HCT116 (cell line): ENCODE measurements at regions not wholly inside any gene's neighbourhood (a gene's known extent, or its start where the extent isn't known, plus 50 kb on each side); places are given as distances from the start of the nearest gene placed in this dataset.

Source experiments
- ATAC-seq: fragments of 200-7000 bp; cut with Tn5 transposase; 2 replicates; pipeline ENCODE4 v1.9.1; 2020; ENCODE audit warnings: mild to moderate bottlenecking, moderate library complexity
- BruUV-seq: library from RNA; stranded (reverse); fragments of 400-500 nt; replicated peaks from 2 replicates; lab custom pipeline; 2021; lab: Mats Ljungman, UMichigan
- CTCF ChIA-PET: fragments of 300-600 bp; sonication (Branson Sonifier 250); formaldehyde crosslinking; loops from one replicate; lab custom pipeline; 2021; ENCODE audit warnings: antibody characterized with exemption; lab: Charles Lee
- POLR2A ChIA-PET: fragments of 300-600, 350-600 bp; sonication (Branson Sonifier 250); formaldehyde crosslinking; loops from one replicate; lab custom pipeline; 2021; ENCODE audit warnings: antibody characterized with exemption; lab: Charles Lee
- RAD21 ChIA-PET, 2 experiments: fragments of 300-600 bp; sonication (Branson Sonifier 250); formaldehyde crosslinking; loops; one replicate each; lab custom pipeline; 2023; ENCODE audit warnings: low total read pairs in 2 of 2; ENCODE audit not compliant: uncharacterized antibody in 2 of 2, unreplicated experiment in 2 of 2, low non-redundant PET in 1 of 2; lab: Charles Lee
- DNase-seq: peaks from one replicate; pipeline ENCODE4 v3.0.0-alpha.2; 2010; ENCODE audit warnings: low read depth, low spot score
- H2AFZ ChIP-seq: fragments of 200-600 bp; shearing (Covaris generic), sonication (generic); 2 replicates; pipeline ENCODE4 v1.6.1; 2017; ENCODE audit warnings: low read depth, mixed run types, mixed read lengths, antibody characterized with exemption, low read length; ENCODE audit not compliant: poor library complexity, severe bottlenecking
- H3K27ac ChIP-seq: 2 replicates; pipeline ENCODE4 v1.5.1; 2012; ENCODE audit warnings: low read depth, low read length
- H3K27me3 ChIP-seq: fragments of 200-600 bp; sonication (generic); 2 replicates; pipeline ENCODE4 v1.6.1; 2016; ENCODE audit warnings: mixed run types, low read length, mixed read lengths; ENCODE audit not compliant: insufficient read depth
- H3K36me3 ChIP-seq, 2 experiments: fragments of 200-500 bp in 1 of 2; fragments of 200-600 bp in 1 of 2; sonication (Bioruptor generic) in 1 of 2; sonication (generic) in 1 of 2; 2 replicates each; pipeline versions ENCODE4 v1.5.1 to v1.6.1; 2014 to 2016; ENCODE audit warnings: low read length in 2 of 2, inconsistent platforms in 1 of 2, mixed read lengths in 1 of 2, mixed run types in 1 of 2; ENCODE audit not compliant: insufficient read depth in 2 of 2, control insufficient read depth in 1 of 2
- H3K4me1 ChIP-seq, 2 experiments: fragments of 200-600 bp in 1 of 2; sonication (generic) in 1 of 2; 2 replicates each; pipeline versions ENCODE4 v1.5.1 to v1.6.1; 2012 to 2017; ENCODE audit warnings: low read length in 2 of 2, inconsistent platforms in 1 of 2, mild to moderate bottlenecking in 1 of 2, mixed read lengths in 1 of 2, mixed run types in 1 of 2, moderate library complexity in 1 of 2; ENCODE audit not compliant: insufficient read depth in 2 of 2, control insufficient read depth in 1 of 2
- H3K4me2 ChIP-seq: fragments of 200-600 bp; sonication (generic); 2 replicates; pipeline ENCODE4 v1.6.1; 2017; ENCODE audit warnings: mixed run types, low read length, mixed read lengths
- H3K4me3 ChIP-seq, 2 experiments: fragments of 200-600 bp in 1 of 2; sonication (generic) in 1 of 2; replicated peaks in 1 of 2; 2 replicates each; pipeline ENCODE4 v1.5.1; 2011 to 2016; ENCODE audit warnings: low read length in 2 of 2, control low read depth in 1 of 2, low read depth in 1 of 2, mild to moderate bottlenecking in 1 of 2, mixed read lengths in 1 of 2, mixed run types in 1 of 2
- H3K79me2 ChIP-seq: fragments of 200-600 bp; sonication (generic); 2 replicates; pipeline ENCODE4 v1.6.1; 2017; ENCODE audit warnings: mild to moderate bottlenecking, mixed run types, low read length, moderate library complexity, mixed read lengths; ENCODE audit not compliant: insufficient read depth
- H3K9ac ChIP-seq: fragments of 200-600 bp; sonication (generic); 2 replicates; pipeline ENCODE4 v1.6.1; 2016; ENCODE audit warnings: low read length, mixed read lengths
- H3K9me2 ChIP-seq: fragments of 200-600 bp; sonication (generic), shearing (Covaris generic); 2 replicates; pipeline ENCODE4 v1.6.1; 2017; ENCODE audit warnings: mixed run types, mild to moderate bottlenecking, moderate library complexity; ENCODE audit not compliant: insufficient read depth
- H3K9me3 ChIP-seq, 2 experiments: fragments of 200-500 bp in 1 of 2; fragments of 200-600 bp in 1 of 2; sonication (Bioruptor generic) in 1 of 2; sonication (generic) in 1 of 2; 2 replicates each; pipeline ENCODE4 v1.6.1; 2014 to 2017; ENCODE audit warnings: low read length in 2 of 2, mixed read lengths in 2 of 2, inconsistent platforms in 1 of 2, low read depth in 1 of 2, mild to moderate bottlenecking in 1 of 2, mixed run types in 1 of 2, moderate library complexity in 1 of 2; ENCODE audit not compliant: control insufficient read depth in 1 of 2, insufficient read depth in 1 of 2
- H4K20me1 ChIP-seq: fragments of 200-600 bp; sonication (generic), shearing (Covaris generic); 2 replicates; pipeline ENCODE4 v1.6.1; 2017; ENCODE audit warnings: mixed run types, mild to moderate bottlenecking, moderate library complexity; ENCODE audit not compliant: insufficient read depth
- CBX3 ChIP-seq: IDR thresholded peaks from 2 replicates; pipeline ENCODE4 v1.6.1; 2012; ENCODE audit warnings: low read depth
- EZH2 ChIP-seq: fragments of 200-600 bp; sonication (generic); IDR thresholded peaks from 2 replicates; pipeline ENCODE4 v1.6.1; 2017; ENCODE audit warnings: antibody characterized with exemption, mixed run types
- EZH2phosphoT487 ChIP-seq: fragments of 200-600 bp; IDR thresholded peaks from 2 replicates; pipeline ENCODE4 v1.6.1; 2018; ENCODE audit warnings: antibody characterized with exemption, borderline replicate concordance
- FOSL1 ChIP-seq: IDR thresholded peaks from 2 replicates; pipeline ENCODE4 v1.6.1; 2012; ENCODE audit warnings: low read depth
- JUND ChIP-seq: IDR thresholded peaks from 2 replicates; pipeline ENCODE4 v1.6.1; 2012
- MAX ChIP-seq: IDR thresholded peaks from 2 replicates; pipeline ENCODE4 v1.6.1; 2012
- RAD21 ChIP-seq: IDR thresholded peaks from 2 replicates; pipeline ENCODE4 v1.6.1; 2012; ENCODE audit warnings: low read depth, mild to moderate bottlenecking
- SIN3A ChIP-seq: IDR thresholded peaks from 2 replicates; pipeline ENCODE4 v1.6.1; 2012; ENCODE audit warnings: low read depth
- SP1 ChIP-seq: IDR thresholded peaks from 2 replicates; pipeline ENCODE4 v1.6.1; 2012; ENCODE audit warnings: low read depth
- SRF ChIP-seq: IDR thresholded peaks from 2 replicates; pipeline ENCODE4 v1.6.1; 2012; ENCODE audit warnings: low read depth
- TCF7L2 ChIP-seq: IDR thresholded peaks from 2 replicates; pipeline ENCODE4 v1.7.0; 2011; ENCODE audit warnings: borderline replicate concordance, inconsistent platforms; ENCODE audit not compliant: insufficient read depth, insufficient read length; ENCODE audit errors: extremely low read depth
- YY1 ChIP-seq: IDR thresholded peaks from 2 replicates; pipeline ENCODE4 v1.6.1; 2011; ENCODE audit warnings: low read length, low read depth, moderate library complexity, mild to moderate bottlenecking; ENCODE audit not compliant: insufficient replicate concordance; ENCODE audit errors: extremely low read depth
- ZFX ChIP-seq: fragments of 450-650 bp; IDR thresholded peaks from 2 replicates; pipeline ENCODE4 v1.6.1; 2017
- ZNF274 ChIP-seq: fragments of 200-500 bp; sonication (Bioruptor generic); IDR thresholded peaks from 2 replicates; pipeline ENCODE4 v1.6.1; 2014; ENCODE audit warnings: mild to moderate bottlenecking, low read depth, low read length, inconsistent platforms
- intact Hi-C: fragments of 100-400 bp; cut with micrococcal nuclease; formaldehyde crosslinking; loops from 2 replicates; pipeline ENCODE4 v1.10.0; 2022
- TF ChIP-seq, protein P1 (sequence below), 3 experiments: fragments of 200-600 bp in 1 of 3; sonication (generic) in 1 of 3; IDR thresholded peaks in 2 of 3; conservative IDR thresholded peaks in 1 of 3; 2 replicates each; pipeline ENCODE4 v1.5.1; 2012 to 2017; ENCODE audit warnings: low read depth in 2 of 3, low read length in 2 of 3, antibody characterized with exemption in 1 of 3, borderline replicate concordance in 1 of 3, control low read depth in 1 of 3, mild to moderate bottlenecking in 1 of 3, mixed read lengths in 1 of 3, mixed run types in 1 of 3, moderate library complexity in 1 of 3; ENCODE audit not compliant: insufficient read depth in 1 of 3
- TF ChIP-seq, protein P2 (sequence below): IDR thresholded peaks from 2 replicates; pipeline ENCODE4 v1.6.1; 2012; ENCODE audit warnings: low read depth

DNA sequence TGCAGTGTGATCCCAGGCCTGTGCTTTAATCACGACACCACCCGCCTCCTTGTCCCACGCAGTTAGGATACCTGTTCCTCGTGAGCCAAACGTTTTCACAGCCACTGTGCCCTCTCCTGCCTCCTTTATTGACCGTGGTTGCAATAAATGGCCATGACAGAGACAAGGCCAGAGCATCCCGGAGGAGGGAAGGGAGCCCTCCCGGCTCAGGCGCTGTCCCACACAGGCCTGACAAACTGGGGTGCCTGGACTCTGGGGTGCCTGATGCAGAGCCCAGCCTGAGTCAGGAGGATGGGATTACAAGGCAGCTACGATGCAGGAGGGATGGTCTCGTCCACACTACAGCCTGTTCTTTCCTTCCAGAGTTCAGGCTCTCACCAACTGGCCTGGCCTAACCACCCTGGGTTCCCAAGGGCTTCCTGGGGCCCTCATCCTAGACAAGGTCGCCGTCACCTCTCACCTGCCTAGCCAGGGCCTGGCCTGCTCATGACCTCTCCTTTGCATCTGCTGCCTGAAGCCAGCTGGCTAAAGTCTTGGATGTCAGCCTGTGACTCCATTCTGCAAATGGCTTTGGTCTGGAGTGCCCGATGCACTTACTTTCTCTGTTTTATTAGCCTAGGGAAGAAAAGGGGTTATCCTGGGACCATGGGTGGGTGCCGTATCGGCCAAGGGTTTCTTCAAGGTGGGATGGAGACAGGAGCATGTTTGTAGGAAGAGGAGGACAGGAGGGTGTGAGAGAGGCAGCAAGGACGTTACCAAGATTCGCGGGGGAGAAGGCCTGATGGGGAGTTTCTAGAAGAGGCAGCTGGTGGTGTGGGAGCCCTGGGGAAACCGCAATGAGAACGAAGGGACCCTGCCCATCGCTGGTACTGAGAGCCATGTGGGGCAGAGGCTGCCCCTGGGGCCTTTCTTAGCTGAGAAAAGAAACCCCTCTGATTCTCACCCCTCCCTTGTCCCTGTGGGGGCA lies 234.3 kb upstream of the TNRC6C start:
- ChIA-PET CTCF (no interaction called here), RAD21 (no interaction called here), POLR2A (no interaction called here)
- Histone ChIP-seq H3K9ac (no peak overlapping the region), H3K36me3 (no peaks in the 10 kb centered on the region), H3K9me3 (no peaks in the 10 kb centered on the region), H4K20me1 (no peaks in the 10 kb centered on the region), H3K9me2 (no peaks in the 10 kb centered on the region), H3K4me1 (no peaks in the 10 kb centered on the region), H3K27me3 (peaks cover 9% of the 10 kb centered on the region; the same call in 1 of the 2 replicates), H3K4me2 (no peak overlapping the region), H2AFZ (no peak overlapping the region), H3K27ac (no peak overlapping the region), H3K4me3 (no peak overlapping the region), H3K79me2 (no peaks in the 10 kb centered on the region)
- ATAC-seq (no peak), DNase-seq (no peak)
- BruUV-seq, result no TSS peak
- TF ChIP-seq CBX3, result no peak
- no peak for TF ChIP-seq ZFX
- no peak for TF ChIP-seq ZNF274
- TF ChIP-seq YY1, result no peak
- no peak for TF ChIP-seq JUND
- no peak for TF ChIP-seq SIN3A
- no peak for TF ChIP-seq RAD21
- TF ChIP-seq SRF, result no peak
- TF ChIP-seq, protein P1, sequence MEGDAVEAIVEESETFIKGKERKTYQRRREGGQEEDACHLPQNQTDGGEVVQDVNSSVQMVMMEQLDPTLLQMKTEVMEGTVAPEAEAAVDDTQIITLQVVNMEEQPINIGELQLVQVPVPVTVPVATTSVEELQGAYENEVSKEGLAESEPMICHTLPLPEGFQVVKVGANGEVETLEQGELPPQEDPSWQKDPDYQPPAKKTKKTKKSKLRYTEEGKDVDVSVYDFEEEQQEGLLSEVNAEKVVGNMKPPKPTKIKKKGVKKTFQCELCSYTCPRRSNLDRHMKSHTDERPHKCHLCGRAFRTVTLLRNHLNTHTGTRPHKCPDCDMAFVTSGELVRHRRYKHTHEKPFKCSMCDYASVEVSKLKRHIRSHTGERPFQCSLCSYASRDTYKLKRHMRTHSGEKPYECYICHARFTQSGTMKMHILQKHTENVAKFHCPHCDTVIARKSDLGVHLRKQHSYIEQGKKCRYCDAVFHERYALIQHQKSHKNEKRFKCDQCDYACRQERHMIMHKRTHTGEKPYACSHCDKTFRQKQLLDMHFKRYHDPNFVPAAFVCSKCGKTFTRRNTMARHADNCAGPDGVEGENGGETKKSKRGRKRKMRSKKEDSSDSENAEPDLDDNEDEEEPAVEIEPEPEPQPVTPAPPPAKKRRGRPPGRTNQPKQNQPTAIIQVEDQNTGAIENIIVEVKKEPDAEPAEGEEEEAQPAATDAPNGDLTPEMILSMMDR (IDR thresholded peaks at IDR 0.05 in 2 of 3, conservative IDR thresholded peaks at IDR 0.05 in 1 of 3; ENCODE audit: borderline replicate concordance in 1 of 3, insufficient read depth in 1 of 3, low read depth in 2 of 3, low read length in 2 of 3), result no peak
- no peak for TF ChIP-seq MAX
- TF ChIP-seq EZH2, result no peak
- TF ChIP-seq, protein P2, sequence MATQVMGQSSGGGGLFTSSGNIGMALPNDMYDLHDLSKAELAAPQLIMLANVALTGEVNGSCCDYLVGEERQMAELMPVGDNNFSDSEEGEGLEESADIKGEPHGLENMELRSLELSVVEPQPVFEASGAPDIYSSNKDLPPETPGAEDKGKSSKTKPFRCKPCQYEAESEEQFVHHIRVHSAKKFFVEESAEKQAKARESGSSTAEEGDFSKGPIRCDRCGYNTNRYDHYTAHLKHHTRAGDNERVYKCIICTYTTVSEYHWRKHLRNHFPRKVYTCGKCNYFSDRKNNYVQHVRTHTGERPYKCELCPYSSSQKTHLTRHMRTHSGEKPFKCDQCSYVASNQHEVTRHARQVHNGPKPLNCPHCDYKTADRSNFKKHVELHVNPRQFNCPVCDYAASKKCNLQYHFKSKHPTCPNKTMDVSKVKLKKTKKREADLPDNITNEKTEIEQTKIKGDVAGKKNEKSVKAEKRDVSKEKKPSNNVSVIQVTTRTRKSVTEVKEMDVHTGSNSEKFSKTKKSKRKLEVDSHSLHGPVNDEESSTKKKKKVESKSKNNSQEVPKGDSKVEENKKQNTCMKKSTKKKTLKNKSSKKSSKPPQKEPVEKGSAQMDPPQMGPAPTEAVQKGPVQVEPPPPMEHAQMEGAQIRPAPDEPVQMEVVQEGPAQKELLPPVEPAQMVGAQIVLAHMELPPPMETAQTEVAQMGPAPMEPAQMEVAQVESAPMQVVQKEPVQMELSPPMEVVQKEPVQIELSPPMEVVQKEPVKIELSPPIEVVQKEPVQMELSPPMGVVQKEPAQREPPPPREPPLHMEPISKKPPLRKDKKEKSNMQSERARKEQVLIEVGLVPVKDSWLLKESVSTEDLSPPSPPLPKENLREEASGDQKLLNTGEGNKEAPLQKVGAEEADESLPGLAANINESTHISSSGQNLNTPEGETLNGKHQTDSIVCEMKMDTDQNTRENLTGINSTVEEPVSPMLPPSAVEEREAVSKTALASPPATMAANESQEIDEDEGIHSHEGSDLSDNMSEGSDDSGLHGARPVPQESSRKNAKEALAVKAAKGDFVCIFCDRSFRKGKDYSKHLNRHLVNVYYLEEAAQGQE, result no peak
- no peak for TF ChIP-seq FOSL1
- TF ChIP-seq EZH2phosphoT487, result no peak
- TF ChIP-seq SP1, result no peak
- no peak for TF ChIP-seq TCF7L2
- intact Hi-C loops, result no loop called here
